CMK (cell line): ENCODE measurements at regions not wholly inside any gene's neighbourhood (a gene's known extent, or its start where the extent isn't known, plus 50 kb on each side); places are given as distances from the start of the nearest gene placed in this dataset.

Experiments
- DNase-seq: peaks from one replicate; pipeline ENCODE4 v3.0.0-alpha.2; 2010; ENCODE audit warnings: low read depth

GRCh38 chr11:29306527-29306926, 710.3 kb downstream of the KCNA4 start:
- DNase-seq: no peak

GRCh38 chr11:29305456-29306232, 711.2 kb downstream of the KCNA4 start:
- no peak for DNase-seq

- no peak for DNase-seq
Observed at GRCh38 chr11:29300420-29300819, 716.4 kb downstream of the KCNA4 start.

GRCh38 chr11:29296680-29297079, 720.1 kb downstream of the KCNA4 start:
- no peak for DNase-seq

GRCh38 chr11:29293825-29294224, 723.0 kb downstream of the KCNA4 start:
- DNase-seq: no peak

- no peak for DNase-seq
Observed at GRCh38 chr11:29282088-29282487, 734.7 kb downstream of the KCNA4 start.

GRCh38 chr11:29281271-29281777, 735.5 kb downstream of the KCNA4 start:
- DNase-seq: no peak

GRCh38 chr11:29280452-29280851, 736.4 kb downstream of the KCNA4 start:
- DNase-seq: no peak

- DNase-seq: no peak
Observed at GRCh38 chr11:29279716-29280115, 737.1 kb downstream of the KCNA4 start.

GRCh38 chr11:29272019-29272654, 744.7 kb downstream of the KCNA4 start:
- no peak for DNase-seq

GRCh38 chr11:29271616-29272015, 745.2 kb downstream of the KCNA4 start:
- no peak for DNase-seq

- DNase-seq: no peak
Observed at GRCh38 chr11:29268733-29269132, 748.1 kb downstream of the KCNA4 start.

- no peak for DNase-seq
Observed at GRCh38 chr11:29265792-29266191, 751.0 kb downstream of the KCNA4 start.

- no peak for DNase-seq
Observed at GRCh38 chr11:29265381-29265780, 751.4 kb downstream of the KCNA4 start.

GRCh38 chr11:29263971-29264682, 752.7 kb downstream of the KCNA4 start:
- DNase-seq: no peak

- no peak for DNase-seq
Observed at GRCh38 chr11:29261831-29262230, 755.0 kb downstream of the KCNA4 start.

GRCh38 chr11:29260939-29261705, 755.7 kb downstream of the KCNA4 start:
- no peak for DNase-seq

- no peak for DNase-seq
Observed at GRCh38 chr11:29258411-29258810, 758.4 kb downstream of the KCNA4 start.

GRCh38 chr11:29256580-29256979, 760.2 kb downstream of the KCNA4 start:
- DNase-seq: no peak

- DNase-seq: no peak
Observed at GRCh38 chr11:29255401-29255800, 761.4 kb downstream of the KCNA4 start.

GRCh38 chr11:29251738-29252137, 765.1 kb downstream of the KCNA4 start:
- DNase-seq: no peak

GRCh38 chr11:29249713-29250112, 767.1 kb downstream of the KCNA4 start:
- no peak for DNase-seq
